ENCODE measurements at regions not wholly inside any gene's neighbourhood (a gene's known extent, or its start where the extent isn't known, plus 50 kb on each side); places are given as distances from the start of the nearest gene placed in this dataset.

GRCh38 chr2:146433116-146433875 lies 1411.5 kb upstream of the ACVR2A start:
- TF ChIP-seq, protein P1, sequence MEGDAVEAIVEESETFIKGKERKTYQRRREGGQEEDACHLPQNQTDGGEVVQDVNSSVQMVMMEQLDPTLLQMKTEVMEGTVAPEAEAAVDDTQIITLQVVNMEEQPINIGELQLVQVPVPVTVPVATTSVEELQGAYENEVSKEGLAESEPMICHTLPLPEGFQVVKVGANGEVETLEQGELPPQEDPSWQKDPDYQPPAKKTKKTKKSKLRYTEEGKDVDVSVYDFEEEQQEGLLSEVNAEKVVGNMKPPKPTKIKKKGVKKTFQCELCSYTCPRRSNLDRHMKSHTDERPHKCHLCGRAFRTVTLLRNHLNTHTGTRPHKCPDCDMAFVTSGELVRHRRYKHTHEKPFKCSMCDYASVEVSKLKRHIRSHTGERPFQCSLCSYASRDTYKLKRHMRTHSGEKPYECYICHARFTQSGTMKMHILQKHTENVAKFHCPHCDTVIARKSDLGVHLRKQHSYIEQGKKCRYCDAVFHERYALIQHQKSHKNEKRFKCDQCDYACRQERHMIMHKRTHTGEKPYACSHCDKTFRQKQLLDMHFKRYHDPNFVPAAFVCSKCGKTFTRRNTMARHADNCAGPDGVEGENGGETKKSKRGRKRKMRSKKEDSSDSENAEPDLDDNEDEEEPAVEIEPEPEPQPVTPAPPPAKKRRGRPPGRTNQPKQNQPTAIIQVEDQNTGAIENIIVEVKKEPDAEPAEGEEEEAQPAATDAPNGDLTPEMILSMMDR (IDR thresholded peaks at IDR 0.05) = no peak
- no peak for TF ChIP-seq POLR2A (IDR thresholded peaks at IDR 0.05)

All from Peyer's patch (tissue), 4 donors.